A673 (cell line): ENCODE measurements at regions not wholly inside any gene's neighbourhood (a gene's known extent, or its start where the extent isn't known, plus 50 kb on each side); places are given as distances from the start of the nearest gene placed in this dataset.

Experiments used
- BruUV-seq: library from RNA; stranded (reverse); fragments of 400-500 nt; replicated peaks from 2 replicates; lab custom pipeline; 2021; lab: Mats Ljungman, UMichigan
- CTCF ChIA-PET: fragments of 300-600 bp; sonication (Branson Sonifier 250); formaldehyde crosslinking; loops from one replicate; lab custom pipeline; 2022; ENCODE audit warnings: antibody characterized with exemption; lab: Charles Lee
- POLR2A ChIA-PET: fragments of 300-600 bp; sonication (Branson Sonifier 250); formaldehyde crosslinking; loops from one replicate; lab custom pipeline; 2022; ENCODE audit warnings: antibody characterized with exemption; ENCODE audit not compliant: low non-redundant PET; lab: Charles Lee
- DNase-seq: peaks from one replicate; pipeline ENCODE4 v3.0.0-alpha.2; 2015; ENCODE audit warnings: low spot score
- H3K27ac ChIP-seq: fragments of 200-600 bp; sonication (generic); 2 replicates; pipeline ENCODE4 v1.5.1; 2016; ENCODE audit warnings: mixed run types, low read depth, mild to moderate bottlenecking, mixed read lengths, antibody characterized with exemption, low read length; ENCODE audit not compliant: poor library complexity, severe bottlenecking
- H3K27me3 ChIP-seq: fragments of 200-600 bp; sonication (generic); replicated peaks from 2 replicates; pipeline ENCODE4 v1.6.1; 2017; ENCODE audit warnings: mixed run types, low read depth, mild to moderate bottlenecking, mixed read lengths, antibody characterized with exemption, low read length; ENCODE audit not compliant: insufficient read depth, poor library complexity
- H3K36me3 ChIP-seq: fragments of 200-600 bp; sonication (generic); 2 replicates; pipeline ENCODE4 v1.6.1; 2016; ENCODE audit warnings: mixed run types, mild to moderate bottlenecking, mixed read lengths, antibody characterized with exemption, low read length; ENCODE audit not compliant: insufficient read depth, poor library complexity, severe bottlenecking
- H3K4me1 ChIP-seq: fragments of 200-600 bp; sonication (generic); 2 replicates; pipeline ENCODE4 v1.6.1; 2017; ENCODE audit warnings: mixed run types, mild to moderate bottlenecking, mixed read lengths, antibody characterized with exemption, low read length; ENCODE audit not compliant: insufficient read depth, poor library complexity, severe bottlenecking
- H3K4me3 ChIP-seq: fragments of 200-600 bp; sonication (generic); 2 replicates; pipeline ENCODE4 v1.5.1; 2016; ENCODE audit warnings: low read depth, mixed run types, mild to moderate bottlenecking, mixed read lengths, low read length; ENCODE audit not compliant: poor library complexity, severe bottlenecking
- H3K9me3 ChIP-seq: fragments of 200-600 bp; sonication (generic); 2 replicates; pipeline ENCODE4 v1.6.1; 2016; ENCODE audit warnings: mixed run types, low read depth, mild to moderate bottlenecking, mixed read lengths, antibody characterized with exemption, low read length; ENCODE audit not compliant: poor library complexity, severe bottlenecking
- EZH2 ChIP-seq: fragments of 200-600 bp; sonication (generic); IDR thresholded peaks from 2 replicates; pipeline ENCODE4 v1.6.1; 2017; ENCODE audit warnings: borderline replicate concordance, low read depth, mild to moderate bottlenecking, mixed read lengths, antibody characterized with exemption, low read length; ENCODE audit not compliant: poor library complexity, severe bottlenecking
- intact Hi-C: fragments of 100-400 bp; cut with micrococcal nuclease; formaldehyde crosslinking; loops from one replicate; pipeline ENCODE4 v1.10.0; 2022; ENCODE audit not compliant: unreplicated experiment
- TF ChIP-seq, protein P1 (sequence below): fragments of 300-800, 200-600 bp; sonication (generic); conservative IDR thresholded peaks from 2 replicates; pipeline ENCODE4 v1.5.1; 2017; ENCODE audit warnings: low read depth, mild to moderate bottlenecking, antibody characterized with exemption, low read length, moderate library complexity, mixed read lengths

DNA sequence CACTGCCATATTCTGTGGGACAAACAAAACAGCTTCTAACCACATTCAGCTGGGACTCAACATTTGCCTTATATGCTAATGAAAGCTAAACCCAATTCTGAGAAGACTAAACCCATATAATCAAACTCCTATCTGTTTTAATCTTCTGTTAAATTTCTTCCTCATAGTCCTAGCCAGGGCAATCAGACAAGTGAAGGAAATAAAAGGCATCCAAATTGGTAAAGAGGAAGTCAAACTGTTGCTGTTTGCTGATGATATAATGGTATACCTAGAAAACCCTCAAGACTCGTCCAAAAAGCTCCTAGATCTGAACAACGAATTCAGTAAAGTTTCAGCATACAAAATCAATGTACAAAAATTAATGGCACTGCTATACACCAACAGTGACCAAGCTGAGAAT, 157.1 kb downstream of the PHLDA1 start:
- H3K9me3 ChIP-seq = no peaks in the 10 kb centered on the region
- CTCF ChIA-PET = no interaction called here
- DNase-seq = no peak
- TF ChIP-seq, protein P1, sequence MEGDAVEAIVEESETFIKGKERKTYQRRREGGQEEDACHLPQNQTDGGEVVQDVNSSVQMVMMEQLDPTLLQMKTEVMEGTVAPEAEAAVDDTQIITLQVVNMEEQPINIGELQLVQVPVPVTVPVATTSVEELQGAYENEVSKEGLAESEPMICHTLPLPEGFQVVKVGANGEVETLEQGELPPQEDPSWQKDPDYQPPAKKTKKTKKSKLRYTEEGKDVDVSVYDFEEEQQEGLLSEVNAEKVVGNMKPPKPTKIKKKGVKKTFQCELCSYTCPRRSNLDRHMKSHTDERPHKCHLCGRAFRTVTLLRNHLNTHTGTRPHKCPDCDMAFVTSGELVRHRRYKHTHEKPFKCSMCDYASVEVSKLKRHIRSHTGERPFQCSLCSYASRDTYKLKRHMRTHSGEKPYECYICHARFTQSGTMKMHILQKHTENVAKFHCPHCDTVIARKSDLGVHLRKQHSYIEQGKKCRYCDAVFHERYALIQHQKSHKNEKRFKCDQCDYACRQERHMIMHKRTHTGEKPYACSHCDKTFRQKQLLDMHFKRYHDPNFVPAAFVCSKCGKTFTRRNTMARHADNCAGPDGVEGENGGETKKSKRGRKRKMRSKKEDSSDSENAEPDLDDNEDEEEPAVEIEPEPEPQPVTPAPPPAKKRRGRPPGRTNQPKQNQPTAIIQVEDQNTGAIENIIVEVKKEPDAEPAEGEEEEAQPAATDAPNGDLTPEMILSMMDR = no peak
- TF ChIP-seq EZH2 = no peak
- H3K27me3 ChIP-seq = no peaks in the 10 kb centered on the region
- intact Hi-C loops = no loop called here
- no TSS peak for BruUV-seq
- peaks cover 20% of the 10 kb centered on the region for H3K4me1 ChIP-seq
- no peaks in the 10 kb centered on the region for H3K36me3 ChIP-seq
- H3K27ac ChIP-seq = no peak overlapping the region
- POLR2A ChIA-PET = no interaction called here
- no peak overlapping the region for H3K4me3 ChIP-seq

DNA sequence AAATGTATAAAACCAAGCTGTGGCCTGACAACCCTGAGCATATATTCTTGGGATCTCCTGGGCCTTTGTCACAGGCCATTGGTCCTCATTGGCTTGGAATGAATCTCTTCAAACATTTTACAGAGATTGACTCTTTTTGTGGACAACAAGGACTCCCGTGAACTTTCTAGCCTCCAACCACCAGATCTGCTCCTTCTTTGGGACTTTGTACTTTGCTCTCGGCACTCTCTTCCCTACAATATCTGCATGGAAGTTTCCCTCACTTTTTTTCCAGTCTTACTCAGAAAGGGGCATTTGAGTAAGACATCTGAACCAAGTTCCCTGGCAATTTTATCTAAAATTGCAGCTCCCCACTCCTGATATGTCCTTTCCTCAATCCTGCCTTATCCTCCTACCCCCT, 158.8 kb downstream of the PHLDA1 start:
- Histone ChIP-seq H3K4me1 (peaks cover 13% of the 10 kb centered on the region), H3K4me3 (no peak overlapping the region), H3K9me3 (no peaks in the 10 kb centered on the region), H3K27me3 (no peaks in the 10 kb centered on the region), H3K36me3 (no peaks in the 10 kb centered on the region), H3K27ac (no peak overlapping the region)
- CTCF ChIA-PET = no interaction called here
- DNase-seq = no peak
- intact Hi-C loops = no loop called here
- TF ChIP-seq, protein P1 = no peak
- no peak for TF ChIP-seq EZH2
- POLR2A ChIA-PET = no interaction called here
- no TSS peak for BruUV-seq

DNA sequence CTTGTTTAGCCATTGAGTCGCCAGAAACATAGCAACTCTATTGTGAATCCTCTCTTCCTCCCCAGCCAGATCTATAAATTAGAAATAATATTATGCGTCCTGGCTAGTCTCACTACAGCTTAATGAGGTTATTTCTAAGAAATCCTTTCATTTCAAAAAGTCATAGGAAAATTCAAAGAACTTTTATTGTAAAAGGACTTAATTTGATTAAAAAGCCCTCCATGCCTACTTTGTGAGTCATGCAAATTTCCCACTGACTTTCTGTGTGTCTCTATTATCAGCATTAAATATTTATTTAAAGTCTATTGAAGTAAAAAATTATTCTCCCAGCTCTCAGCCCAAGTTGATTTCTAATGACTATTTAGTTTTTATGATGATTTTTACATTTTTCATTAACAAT, 160.7 kb downstream of the PHLDA1 start:
- ChIA-PET CTCF (no interaction called here), POLR2A (no interaction called here)
- TF ChIP-seq EZH2 = no peak
- H3K9me3 ChIP-seq = no peaks in the 10 kb centered on the region
- peak; percentile 60 for DNase-seq
- H3K4me1 ChIP-seq = peaks cover 5% of the 10 kb centered on the region
- intact Hi-C loops = no loop called here
- H3K36me3 ChIP-seq = no peaks in the 10 kb centered on the region
- H3K27ac ChIP-seq = no peak overlapping the region
- no TSS peak for BruUV-seq
- H3K27me3 ChIP-seq = no peaks in the 10 kb centered on the region
- no peak overlapping the region for H3K4me3 ChIP-seq

DNA sequence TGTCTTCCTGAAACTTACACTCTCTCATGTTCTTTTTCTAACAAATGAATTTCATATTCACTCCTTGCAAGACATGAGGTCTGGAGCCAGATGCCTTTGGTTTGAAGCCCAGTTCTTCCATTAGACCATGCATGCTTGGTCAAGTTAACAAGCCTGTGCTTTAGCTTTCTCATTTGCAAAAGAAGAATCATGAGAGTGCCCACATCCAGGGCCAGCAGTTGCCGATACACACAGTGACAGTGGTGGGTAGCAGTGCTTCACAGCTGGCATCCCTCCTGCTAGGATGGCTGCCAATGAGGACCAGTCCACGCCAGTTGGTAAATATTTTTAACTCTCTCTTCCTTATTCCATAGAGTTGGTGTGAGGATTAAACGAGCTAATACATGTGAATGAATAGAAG, 163.1 kb downstream of the PHLDA1 start:
- intact Hi-C loops = no loop called here
- Histone ChIP-seq H3K36me3 (no peaks in the 10 kb centered on the region), H3K27me3 (no peaks in the 10 kb centered on the region), H3K4me3 (no peak overlapping the region), H3K9me3 (no peaks in the 10 kb centered on the region), H3K27ac (no peak overlapping the region), H3K4me1 (peaks cover 5% of the 10 kb centered on the region)
- ChIA-PET POLR2A (no interaction called here), CTCF (no interaction called here)
- BruUV-seq = no TSS peak
- no peak for DNase-seq
- TF ChIP-seq EZH2 = no peak
- TF ChIP-seq, protein P1 = no peak
